ENCODE measurements at regions not wholly inside any gene's neighbourhood (a gene's known extent, or its start where the extent isn't known, plus 50 kb on each side); places are given as distances from the start of the nearest gene placed in this dataset.
"Not testable (repeated sequence)": the region's sequence is repeated elsewhere in the genome, so short reads cannot be mapped to it uniquely, and the experiment has no call there.

DNA sequence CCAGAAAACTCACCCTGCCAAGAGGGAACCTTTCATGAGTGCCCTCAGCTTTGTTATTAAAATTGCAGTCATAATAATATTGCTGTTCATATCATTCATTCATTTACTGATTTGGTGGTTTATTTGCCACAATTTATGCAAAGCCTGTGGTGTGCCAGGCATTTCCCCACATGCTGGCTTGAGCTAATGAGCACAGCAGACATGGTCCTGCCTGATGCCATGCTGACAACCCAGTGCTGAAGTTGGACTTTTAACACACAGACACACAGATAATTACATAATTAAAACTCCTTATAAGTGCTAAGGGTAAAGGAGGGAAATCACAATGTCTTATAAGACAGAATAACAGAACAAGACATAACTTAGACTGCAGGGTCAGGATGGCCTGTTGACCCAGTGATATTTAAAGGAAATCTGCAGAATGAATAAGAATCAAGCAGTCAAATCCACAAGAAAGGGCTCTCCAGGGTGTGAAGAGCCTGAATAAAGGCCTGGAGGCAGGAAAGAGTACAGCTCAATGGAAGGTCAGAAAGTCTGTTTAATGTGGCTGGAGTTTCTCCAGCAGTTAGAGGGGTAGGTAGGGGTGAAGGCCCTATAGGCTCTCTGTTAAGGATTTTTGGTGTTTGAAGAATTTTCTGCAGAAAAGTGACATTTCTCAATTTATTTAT is 196.9 kb upstream of the CDH11 start:
- DNase-seq (ENCODE audit: low read depth in 4 of 4, low spot score in 3 of 4), result no peak

DNA sequence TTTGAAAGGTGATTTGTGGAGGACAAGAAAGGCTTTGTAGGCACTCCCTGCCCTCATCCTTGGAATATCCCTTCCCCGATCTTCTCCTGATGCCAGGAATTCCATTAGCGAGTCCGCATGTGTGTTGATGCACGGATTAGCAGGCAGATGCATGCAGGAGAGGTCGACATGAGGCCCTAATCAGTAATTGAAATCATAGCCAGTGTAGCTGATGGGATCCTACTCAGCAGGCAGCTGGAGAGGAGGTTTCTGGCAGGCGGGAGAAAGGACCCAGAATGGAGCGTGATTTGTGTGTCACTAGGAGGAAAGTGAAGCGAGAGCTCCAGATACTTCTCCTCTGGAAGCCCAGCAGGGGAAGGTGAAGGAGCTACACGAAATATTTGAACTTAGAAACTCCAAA is 196.3 kb upstream of the CDH11 start:
- DNase-seq (ENCODE audit: low read depth in 4 of 4, low spot score in 3 of 4), result no peak

DNA sequence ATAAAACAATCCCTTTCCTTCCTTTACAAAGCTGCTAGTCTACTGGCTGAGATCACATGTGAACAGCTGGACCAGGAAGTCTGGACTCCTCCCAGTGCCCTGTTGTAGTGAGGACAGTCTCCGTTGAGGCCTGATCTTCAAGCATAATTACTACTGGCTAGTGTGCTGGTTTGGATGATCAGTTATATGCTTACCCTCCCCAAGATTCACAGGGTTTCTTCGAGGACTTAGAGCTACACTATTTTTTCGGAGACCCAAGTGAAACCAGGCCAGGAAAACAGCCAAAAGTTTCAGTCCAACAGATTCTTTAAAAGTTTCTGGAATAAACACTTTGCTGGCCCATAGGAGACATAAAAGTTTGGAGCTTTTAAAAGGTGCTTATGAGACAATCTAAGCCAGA is 194.9 kb upstream of the CDH11 start:
- no peak for DNase-seq (ENCODE audit: low read depth in 4 of 4, low spot score in 3 of 4)

DNA sequence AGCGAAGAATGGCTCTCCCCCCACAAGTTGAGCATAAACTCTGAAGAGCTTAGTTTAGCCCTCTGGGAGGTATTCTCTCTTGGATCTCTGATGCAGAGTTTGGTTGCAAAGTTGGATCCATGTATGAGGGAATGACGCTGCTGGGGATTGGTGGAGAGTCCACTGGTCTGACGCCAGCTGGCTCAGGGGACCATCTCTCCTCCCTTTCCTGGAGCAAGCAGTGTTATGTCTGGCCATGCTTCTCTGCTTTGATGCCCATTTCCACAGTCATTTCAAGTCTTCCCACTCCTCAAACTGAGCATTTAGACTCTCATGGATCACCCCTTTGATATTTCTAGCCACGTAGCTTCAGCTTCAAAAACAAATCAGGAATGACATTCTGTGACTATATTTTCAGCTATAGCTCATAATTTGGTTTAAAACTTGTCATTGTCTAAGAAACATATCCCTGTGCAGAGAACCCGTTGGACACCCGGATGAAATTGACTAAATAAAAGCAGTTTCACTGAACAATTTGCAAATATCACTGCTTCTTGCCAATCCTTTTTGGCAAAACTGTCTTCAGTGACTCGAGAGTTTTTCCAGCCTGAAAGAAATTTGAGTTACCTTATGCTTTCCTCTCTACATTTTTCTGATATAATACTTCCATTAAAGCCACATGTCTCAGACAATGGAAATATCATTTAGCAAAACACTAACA is 193.4 kb upstream of the CDH11 start:
- DNase-seq (ENCODE audit: low read depth in 4 of 4, low spot score in 3 of 4), result no peak

DNA sequence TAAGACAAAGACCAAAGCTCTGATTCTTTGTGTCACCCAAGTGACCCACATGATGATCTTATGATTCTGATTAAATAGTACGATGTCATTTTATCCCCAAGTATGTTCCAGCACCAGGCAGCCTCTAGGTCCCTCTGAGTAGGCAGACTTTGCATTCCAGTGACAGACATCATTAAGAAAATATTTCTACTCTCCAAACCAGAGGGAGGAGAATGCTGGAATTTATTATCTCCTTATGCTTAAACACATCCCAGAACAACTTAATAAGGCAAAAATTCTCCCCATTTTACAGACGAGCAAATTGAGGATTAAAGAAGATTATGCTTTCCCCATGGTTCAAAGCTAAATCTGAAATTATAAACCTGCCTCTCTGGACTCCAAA is 192.8 kb upstream of the CDH11 start:
- no peak for DNase-seq (ENCODE audit: low read depth in 4 of 4, low spot score in 3 of 4)

DNA sequence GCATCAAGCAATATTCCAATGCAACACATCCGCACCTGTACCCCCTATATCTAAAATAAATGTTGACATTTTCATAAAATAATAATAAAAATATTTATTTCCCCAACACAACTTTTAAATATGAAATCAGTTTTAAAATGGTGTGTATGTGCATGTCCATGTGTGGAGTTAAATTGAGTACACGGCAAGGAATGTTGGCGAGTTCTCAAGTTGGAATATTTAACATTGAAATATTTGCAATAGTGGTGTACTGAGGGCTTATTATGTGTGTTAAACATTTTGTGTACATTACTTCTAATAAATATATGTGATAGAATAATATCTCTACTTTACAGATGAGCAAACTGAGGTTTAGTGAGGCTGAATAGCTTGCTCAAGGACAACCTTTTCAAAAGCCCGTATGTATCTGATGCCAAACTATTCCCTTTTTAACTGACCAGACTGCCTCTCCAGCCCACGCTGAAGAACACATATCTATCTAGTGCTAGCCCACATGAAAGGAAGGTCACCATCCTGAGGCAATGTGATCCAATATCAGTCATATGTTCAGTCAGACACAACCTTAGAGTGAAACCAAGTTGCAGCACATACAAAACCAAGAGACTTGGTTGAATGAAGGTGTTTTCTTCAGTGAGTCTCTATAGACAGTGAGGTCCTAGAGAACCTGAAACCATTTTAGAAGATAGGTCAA is 192.2 kb upstream of the CDH11 start:
- DNase-seq (ENCODE audit: low read depth in 4 of 4, low spot score in 3 of 4), result no peak

DNA sequence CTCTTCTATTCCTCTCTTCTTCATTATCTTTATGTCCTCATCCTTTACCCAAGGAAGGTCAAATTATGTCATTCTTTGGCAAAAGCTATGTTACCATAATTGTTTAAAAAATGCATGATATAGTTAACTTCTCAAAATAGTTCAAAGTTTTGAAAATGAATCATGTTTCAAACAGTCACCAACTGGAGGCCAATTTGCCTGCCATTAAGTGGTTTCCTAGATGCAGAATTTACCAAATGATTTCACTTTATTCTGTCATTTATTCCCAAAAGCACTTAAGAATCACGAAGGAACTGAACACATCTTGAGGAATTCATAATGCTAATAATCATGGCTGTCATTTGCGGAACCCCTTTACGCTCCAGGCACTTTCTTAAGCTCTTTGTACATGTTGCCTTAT is 190.9 kb upstream of the CDH11 start:
- DNase-seq (ENCODE audit: low read depth in 4 of 4, low spot score in 3 of 4), result no peak

DNA sequence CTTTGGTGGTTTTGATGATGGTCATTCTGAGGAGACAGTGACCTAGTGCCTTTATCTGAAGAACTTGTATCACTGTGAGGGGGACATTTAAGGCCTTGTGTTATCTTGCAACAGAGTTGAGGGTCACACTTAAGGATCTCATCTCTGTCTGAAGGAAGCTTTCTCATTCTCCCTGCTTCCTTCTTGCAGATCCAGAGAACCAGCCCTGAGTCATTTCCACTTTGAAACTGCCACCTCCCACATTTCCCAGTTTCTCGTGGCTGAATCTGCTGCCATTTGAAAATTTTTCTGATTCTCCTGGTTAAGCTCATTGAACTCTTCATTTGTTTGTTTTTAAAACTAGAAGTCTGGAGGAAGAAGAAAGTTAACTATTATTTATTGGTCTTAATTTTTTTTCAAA is 190.2 kb upstream of the CDH11 start:
- no peak for DNase-seq (ENCODE audit: low read depth in 4 of 4, low spot score in 3 of 4)

DNA sequence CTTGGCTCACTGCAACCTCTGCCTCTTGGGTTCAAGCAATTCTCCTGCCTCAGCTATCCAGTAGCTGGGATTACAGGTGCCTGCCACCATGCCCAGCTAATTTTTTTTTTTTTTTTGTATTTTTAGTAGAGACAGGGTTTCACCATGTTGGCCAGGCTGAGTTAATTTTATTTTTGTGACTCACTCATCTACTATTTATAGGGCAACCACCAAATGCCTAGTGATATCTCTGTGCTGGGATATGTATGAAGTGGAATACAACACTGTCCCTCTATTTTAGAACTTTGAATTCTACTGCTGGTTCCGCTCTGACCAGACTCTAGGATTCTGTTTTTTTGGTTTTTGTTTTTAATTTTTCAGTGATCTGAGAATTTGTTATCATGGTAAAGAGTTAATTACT is 188.6 kb upstream of the CDH11 start:
- DNase-seq (ENCODE audit: low read depth in 4 of 4, low spot score in 3 of 4), result not testable (repeated sequence)

DNA sequence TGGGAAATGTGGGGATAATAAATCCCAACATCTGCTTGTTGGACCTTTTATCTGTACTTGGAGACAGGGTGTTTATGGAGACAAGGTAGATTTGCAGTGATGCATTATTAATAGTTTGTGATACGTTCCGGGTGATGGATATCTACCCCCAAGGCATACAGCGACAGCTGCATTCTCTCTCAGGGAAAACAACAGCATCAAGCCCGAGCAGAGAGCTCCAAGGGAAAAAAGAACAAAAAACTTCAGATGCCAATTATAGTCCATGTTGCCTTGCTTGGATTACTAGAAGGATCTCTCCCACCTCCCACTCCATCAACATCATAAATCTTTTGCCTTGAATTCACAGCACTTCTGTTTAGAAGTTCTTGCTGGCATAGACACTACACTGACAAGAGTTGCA is 187.5 kb upstream of the CDH11 start:
- DNase-seq (ENCODE audit: low read depth in 4 of 4, low spot score in 3 of 4), result peak in 2 of 4 donors; percentile 24 to 46

DNA sequence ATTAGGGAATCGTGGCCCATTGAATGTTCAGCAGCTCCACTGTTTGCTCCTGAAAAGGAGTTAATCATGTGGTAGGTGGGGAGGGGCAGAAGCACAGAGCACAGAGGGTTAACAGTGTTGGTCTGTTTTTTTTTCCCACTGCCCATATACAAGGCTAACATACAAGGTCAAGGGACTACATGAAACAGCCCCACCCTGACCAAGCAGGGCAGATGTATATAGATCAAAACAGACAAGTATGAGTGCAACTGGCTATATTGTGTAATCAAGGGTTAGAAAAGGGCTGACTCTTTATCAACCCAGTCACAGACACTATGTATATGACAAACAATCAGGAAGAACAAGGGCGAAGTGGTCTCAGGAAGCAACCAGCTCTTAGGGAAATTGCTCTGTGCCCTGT is 186.6 kb upstream of the CDH11 start:
- DNase-seq (ENCODE audit: low read depth in 4 of 4, low spot score in 3 of 4), result no peak

DNA sequence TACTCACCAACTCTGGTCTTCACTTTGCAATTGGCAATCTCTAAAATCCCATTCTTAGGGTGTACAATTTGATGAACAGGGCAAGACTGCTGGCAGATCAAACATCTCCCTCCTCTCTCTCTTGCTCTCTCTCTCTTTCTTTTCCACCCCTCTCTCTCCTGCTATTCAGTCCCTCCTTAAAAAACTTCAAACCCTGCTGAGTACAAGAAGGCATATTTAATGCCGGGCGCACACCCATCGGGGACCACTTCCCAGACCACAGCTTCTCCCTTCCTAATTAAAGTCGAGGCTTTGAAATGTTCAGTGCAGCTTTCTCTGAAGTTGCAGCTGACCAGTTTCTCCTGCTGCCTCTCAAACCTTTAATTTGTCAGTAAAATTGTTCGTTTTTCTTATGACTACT is 185.4 kb upstream of the CDH11 start:
- DNase-seq (ENCODE audit: low read depth in 4 of 4, low spot score in 3 of 4), result no peak

DNA sequence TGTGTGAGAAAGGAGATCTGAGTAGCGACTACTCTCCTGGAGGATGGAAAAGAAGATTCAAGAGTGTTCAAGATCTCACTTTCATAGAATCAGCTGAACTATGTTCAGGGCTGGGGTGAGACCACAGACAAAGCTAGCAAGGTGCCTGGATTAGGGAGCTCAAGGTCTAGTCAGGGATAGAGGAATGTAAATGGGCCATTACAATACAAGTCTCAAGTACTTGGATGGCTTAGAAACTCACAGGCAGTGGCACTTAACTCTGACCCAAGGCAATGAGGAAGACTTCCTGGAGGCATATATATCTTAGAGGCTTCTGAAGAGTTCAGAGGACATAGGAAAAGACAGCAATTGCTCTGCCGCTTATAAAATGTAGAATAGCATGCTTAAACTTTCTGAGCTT is 184.9 kb upstream of the CDH11 start:
- DNase-seq (ENCODE audit: low read depth in 4 of 4, low spot score in 3 of 4), result no peak

DNA sequence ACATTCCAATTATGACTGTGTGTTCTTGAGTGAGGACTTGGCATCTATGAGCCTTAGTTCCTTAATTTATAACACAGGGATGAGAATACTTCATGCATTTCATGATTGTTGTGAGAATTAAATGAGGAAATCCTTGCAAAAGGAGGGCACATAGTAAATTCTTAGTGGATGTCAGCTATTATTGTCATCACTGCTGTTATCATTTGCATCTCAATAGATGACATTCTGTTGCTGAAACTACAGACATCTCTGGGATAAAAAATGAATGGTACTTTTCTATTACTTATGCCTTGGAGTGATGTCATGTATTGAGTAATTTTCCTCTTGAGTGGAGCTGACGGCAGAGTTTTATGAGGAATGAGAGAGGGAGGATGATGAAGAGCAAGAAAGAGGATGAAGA is 184.4 kb upstream of the CDH11 start:
- DNase-seq (ENCODE audit: low read depth in 4 of 4, low spot score in 3 of 4), result no peak

DNA sequence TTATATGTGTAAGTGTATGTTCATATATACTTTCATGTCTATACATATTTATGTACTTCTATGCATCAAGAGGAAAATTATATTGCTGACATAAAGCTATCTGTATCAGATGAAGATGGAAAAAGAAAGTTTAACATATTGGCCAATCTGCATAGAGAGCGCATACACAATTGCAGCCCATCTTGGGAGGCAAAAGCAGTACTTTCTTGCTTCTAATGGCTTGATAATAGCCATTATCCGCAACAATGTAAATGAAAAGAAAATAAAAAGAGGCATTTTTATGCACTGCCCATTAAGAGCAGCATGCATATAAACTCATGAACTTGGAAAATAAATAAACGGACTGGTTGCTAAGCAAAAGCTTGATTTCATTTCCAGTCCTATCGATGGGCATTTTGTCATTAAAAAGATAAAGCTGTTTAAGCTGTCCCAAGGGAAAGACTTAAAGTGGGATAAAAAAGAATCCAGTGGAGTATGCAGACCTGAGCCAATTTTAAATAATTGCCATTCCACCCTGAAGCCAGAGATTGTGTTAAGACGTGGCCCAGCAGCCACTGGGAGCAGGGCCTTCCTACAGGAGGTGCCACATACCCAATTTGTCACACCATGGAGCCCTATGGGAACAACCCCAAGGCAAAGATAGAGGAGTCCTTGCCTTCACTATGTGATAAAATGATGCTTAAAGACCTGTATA is 183.6 kb upstream of the CDH11 start:
- no peak for DNase-seq (ENCODE audit: low read depth in 4 of 4, low spot score in 3 of 4)

DNA sequence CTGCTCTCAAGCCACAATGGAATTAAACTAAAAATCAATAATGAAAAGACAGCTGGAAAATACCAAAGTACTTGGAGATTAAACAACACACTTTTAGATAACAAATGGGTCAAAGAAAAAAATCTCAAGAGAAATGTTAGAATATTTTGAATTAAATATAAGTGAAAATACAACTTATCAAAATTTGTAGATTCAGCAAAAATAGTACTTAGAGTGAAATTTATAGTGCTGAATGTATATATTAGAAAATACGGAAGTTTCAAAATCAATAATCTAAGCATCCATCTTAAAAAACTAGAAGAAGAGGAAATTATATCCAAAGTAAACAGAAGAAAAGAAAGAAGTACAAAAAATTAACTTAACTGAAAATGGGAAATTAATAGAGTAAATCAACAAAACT is 179.2 kb upstream of the CDH11 start:
- no peak for DNase-seq (ENCODE audit: low read depth in 4 of 4, low spot score in 3 of 4)

DNA sequence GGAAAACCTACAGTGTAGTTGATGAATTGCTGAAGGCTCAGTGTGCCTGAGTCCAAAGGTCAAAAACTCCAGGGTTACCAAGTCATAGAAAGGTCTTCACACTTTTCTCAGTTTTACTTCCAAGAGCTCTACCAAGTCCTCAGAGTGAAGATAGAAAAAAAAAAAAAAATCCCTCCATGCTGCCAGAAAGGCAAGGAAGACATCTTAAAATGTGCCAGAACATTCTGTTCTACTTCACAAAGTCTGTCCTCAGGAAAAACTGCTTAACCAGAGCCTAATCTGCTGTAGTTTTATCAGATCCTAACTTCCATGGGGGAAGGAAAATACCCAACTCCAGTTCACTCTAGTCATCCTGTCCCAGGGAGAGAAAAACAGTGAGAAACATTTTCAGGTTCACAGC is 175.6 kb upstream of the CDH11 start:
- DNase-seq (ENCODE audit: low read depth in 4 of 4, low spot score in 3 of 4), result no peak

DNA sequence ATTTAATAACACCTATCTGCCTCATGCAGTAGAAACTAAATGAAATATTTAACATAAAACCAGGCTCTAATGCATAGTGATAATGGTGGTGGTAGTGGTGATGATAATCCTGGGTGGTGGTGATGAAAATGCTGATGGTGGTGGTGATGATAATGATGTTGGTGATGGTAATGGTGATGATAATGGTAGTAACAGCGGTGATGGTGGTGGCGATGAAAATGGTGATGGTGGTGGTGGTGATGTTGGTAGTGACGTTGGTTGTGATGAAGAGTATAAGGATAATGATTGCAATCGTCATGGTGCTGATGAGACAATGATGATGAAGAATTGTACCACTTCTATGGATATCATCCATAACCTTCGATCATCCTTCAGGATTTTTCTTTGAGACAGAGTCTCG is 173.7 kb upstream of the CDH11 start:
- no peak for DNase-seq (ENCODE audit: low read depth in 4 of 4, low spot score in 3 of 4)

DNA sequence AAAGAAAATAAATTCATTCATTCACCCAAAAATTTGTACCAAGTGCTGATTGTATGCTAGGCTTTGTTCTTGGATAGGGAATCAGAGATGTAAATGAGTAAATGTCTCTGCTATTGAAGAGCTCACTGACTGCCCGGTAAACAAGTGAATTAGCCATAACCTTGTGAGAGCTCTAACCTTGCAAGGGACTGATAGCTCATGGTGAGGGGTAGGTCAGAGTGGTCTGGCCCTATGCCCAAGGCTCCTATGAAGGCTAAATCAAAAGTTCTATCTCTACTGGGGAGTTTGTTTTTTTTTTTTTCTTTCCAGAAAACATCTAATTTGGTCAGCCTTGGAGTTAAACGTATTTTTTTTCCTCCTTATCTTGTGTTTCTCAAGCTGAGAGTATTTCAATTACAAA is 172.8 kb upstream of the CDH11 start:
- no peak for DNase-seq (ENCODE audit: low read depth in 4 of 4, low spot score in 3 of 4)

DNA sequence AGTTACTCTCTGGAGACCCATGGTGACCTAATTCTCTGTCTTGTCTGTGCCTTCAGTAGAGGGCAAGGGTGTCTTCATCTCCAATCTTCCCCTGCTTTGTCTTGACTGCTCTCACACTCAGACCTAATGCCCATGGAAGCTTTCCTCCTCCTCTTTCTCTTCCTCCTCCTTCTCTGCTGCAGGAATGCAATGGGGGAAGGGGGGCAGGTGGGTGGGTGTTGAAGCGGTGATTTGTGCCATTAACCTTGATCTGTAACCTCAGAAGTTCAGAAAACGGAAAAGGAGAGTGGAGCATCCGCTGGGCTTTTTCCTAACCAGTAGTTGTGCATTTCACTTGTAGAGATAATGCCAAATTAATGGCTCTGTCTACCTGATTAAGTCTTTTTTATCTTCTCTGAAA is 172.3 kb upstream of the CDH11 start:
- DNase-seq (ENCODE audit: low read depth in 4 of 4, low spot score in 3 of 4), result no peak

DNA sequence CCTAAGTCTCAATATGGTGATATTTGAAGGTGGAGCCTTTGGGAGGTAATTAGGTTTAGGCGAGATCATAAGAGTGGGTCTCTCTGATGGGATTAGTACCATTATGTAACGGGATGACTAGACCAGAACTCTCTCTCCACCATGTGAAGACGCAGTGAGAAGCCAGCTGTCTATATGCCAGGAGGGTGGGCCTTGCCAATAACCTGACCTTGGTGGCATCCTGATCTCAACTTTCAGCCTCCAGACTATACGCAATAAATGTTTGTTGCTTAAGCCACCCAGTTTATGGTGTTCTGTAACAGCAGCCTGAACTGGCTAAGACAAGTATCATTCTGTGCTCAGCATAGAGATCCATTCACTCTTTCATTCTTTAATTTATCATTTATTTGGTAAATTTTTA is 167.2 kb upstream of the CDH11 start:
- no peak for DNase-seq (ENCODE audit: low read depth in 4 of 4, low spot score in 3 of 4)

DNA sequence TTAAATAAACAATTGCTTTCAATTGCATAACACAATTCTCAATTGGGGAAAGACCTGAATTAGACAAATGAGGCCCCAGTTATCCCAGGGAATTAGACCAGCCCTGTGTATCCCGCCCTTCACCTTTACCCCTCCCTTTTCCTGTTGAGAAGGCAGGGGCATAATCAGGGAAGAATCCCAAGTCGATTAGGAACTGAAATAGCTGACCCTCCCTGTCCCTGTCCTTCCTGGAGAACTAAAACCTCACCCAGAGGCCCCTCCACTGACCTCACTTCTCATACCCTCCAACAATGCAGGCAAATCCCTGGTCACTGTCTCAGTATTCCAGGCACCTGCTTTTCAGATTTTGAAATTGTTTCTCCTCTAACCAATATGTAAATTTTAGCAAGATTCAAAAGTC is 165.4 kb upstream of the CDH11 start:
- no peak for DNase-seq (ENCODE audit: low read depth in 4 of 4, low spot score in 3 of 4)
